ENCODE measurements at regions not wholly inside any gene's neighbourhood (a gene's known extent, or its start where the extent isn't known, plus 50 kb on each side); places are given as distances from the start of the nearest gene placed in this dataset.
"Not testable (repeated sequence)": the region's sequence is repeated elsewhere in the genome, so short reads cannot be mapped to it uniquely, and the experiment has no call there.

DNA sequence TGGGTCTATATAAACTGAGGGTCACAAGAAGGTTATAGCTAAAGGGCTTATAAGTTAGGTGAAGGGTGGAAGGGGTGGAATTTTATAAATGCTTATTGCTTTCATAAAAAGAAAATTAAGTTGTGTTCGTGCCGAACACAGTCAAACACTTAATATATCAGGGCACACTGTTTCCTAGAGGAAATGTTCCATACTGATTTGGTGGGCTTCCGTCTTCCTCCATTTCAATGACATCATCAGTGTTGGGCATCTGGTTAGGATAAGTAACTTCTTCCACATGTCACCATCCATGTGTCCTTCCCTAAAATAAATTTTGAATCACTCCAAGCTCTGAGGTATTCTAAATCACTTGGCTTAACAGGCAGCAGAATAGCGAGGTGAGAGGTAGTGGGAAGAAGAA, 466.4 kb downstream of the MED13L start:
- DNase-seq (ENCODE audit: low read depth), result no peak

DNA sequence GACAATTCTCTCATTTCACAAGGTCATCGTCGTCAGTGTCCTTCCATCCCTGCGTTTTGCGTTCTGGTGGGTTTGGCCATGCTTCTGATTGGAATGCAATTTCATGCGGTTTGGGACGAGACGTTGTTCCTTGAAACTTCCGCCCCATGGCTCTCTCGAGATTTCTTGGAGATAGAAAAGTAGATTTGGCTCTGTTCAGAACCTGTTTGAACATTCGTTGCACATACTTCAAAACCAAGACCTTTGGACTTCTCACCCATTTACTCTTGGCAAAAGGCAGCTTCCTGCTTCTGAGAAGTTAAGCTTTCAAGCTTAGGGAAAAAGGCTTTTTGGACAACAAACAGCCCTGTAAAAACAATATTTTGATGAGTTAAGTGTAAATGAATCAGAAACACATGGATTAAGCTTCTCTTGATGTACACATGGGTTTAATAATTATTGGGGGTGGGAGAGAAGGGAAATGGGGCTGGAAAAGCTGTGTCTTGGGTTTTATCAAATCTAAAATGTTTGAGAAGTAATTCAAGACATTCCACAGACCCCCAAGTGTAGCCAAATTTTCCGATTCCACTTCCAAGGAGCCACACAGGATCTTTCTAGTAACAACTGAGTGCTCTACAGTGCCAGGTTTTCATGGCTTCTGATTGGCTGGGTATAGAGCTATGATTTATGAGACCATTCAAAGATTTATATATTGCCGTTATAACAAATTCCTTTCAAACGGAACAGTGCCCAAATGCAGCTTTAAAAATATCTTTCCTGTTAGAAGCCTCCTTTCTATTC, 467.2 kb downstream of the MED13L start:
- no peak for DNase-seq (ENCODE audit: low read depth)

- DNase-seq (ENCODE audit: low read depth), result no peak
These were observed 471.5 kb downstream of the MED13L start for GRCh38 chr12:115806000-115806399.

GRCh38 chr12:115802767-115803166, 474.7 kb downstream of the MED13L start:
- DNase-seq (ENCODE audit: low read depth), result no peak

- DNase-seq (ENCODE audit: low read depth), result no peak
These were observed 475.6 kb downstream of the MED13L start for GRCh38 chr12:115801871-115802270.

GRCh38 chr12:115799610-115800009, 477.9 kb downstream of the MED13L start:
- no peak for DNase-seq (ENCODE audit: low read depth)

DNA sequence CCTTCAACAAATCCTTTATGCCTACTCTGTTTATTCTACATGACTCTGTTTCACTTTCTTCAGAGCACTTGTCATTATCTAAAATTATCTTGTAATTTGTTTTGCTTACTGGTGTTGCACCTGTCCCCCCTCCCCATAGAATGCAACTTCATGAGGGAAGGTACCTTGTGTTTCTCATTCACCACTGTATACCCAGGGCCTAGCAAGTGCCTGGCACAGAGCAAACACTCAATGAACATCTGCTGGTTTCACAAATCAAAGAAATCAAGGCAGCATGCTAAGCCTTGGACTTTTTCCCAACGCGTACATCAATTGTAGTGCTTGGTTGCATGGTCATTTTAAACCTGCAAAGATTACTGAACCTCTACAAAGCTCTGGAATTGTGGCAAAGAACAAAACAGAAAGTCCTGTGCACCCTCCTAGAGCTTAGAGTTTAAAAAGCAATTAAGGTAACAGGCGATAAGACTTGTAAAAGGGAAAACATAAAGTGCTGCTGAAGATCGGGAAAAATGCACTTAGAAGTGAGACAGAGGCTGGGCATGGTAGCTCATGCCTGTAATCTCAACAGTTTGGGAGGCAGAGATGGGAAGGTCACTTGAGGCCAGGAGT, 479.1 kb downstream of the MED13L start:
- no peak for DNase-seq (ENCODE audit: low read depth)

DNA sequence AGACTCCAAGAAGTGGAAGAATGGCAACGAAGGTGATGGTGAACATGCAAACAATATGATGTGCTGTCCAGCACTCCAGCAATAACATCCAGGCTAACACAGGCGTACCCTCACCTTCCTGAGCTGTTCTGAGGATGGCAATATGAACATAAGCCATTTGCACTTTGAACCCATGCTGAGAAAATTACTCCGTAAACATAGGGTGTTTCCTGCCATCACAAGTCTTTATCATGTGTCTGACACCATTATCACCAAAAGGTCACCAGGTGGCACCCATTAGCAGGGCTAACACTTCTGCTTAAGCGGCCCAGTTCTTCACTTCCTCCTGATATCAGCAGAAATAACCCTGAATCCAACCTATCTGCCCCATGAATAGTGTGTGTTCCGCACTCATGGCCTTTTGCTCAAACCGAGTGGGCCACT, 482.8 kb downstream of the MED13L start:
- no peak for DNase-seq (ENCODE audit: low read depth)

DNA sequence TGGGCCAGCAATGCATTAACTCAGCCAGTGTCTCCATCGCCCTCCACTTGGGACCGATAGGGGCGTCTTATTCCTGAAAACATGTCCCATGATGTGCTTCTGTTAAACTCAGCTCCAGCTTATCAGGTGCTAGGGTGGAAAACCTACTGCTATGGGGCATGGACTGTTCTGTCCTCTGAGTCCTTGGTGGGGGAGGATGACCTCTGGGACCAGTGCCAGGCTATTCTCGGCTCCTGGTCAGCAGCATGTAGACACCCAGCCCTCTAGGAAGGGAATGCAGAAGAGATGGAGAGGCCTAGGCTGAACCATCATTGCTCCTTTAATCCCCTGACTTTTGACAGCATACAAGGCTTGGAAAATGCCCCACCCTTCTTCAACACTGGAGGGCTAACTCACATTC, 486.2 kb downstream of the MED13L start:
- DNase-seq (ENCODE audit: low read depth), result no peak

- DNase-seq (ENCODE audit: low read depth), result no peak
These were observed 487.0 kb downstream of the MED13L start for GRCh38 chr12:115790526-115790925.

GRCh38 chr12:115786490-115786889, 491.0 kb downstream of the MED13L start:
- not testable (repeated sequence) for DNase-seq (ENCODE audit: low read depth)

GRCh38 chr12:115785548-115785947, 491.9 kb downstream of the MED13L start:
- DNase-seq (ENCODE audit: low read depth), result no peak

- DNase-seq (ENCODE audit: low read depth), result no peak
These were observed 501.1 kb downstream of the MED13L start for GRCh38 chr12:115776399-115776798.

GRCh38 chr12:115774148-115774895, 503.2 kb downstream of the MED13L start:
- DNase-seq (ENCODE audit: low read depth), result no peak

DNA sequence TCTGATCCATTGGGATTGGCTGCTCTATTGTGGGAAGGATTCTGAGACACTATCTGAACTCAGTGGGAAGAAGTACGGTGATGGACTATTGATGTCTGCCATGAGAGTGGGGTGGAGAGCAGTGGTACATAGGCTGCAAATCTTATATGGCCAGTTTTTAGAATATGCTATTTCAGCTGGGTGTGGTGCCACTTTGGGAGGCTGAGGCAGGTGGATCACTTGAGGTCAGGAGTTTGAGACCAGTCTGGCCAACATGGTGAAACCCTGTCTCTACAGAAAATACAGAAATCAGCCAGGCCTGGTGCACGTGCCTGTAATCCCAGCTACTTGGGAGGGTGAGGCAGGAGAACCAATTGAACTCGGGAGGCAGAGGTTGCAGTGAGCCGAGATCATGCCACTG, 505.9 kb downstream of the MED13L start:
- DNase-seq (ENCODE audit: low read depth), result no peak

DNA sequence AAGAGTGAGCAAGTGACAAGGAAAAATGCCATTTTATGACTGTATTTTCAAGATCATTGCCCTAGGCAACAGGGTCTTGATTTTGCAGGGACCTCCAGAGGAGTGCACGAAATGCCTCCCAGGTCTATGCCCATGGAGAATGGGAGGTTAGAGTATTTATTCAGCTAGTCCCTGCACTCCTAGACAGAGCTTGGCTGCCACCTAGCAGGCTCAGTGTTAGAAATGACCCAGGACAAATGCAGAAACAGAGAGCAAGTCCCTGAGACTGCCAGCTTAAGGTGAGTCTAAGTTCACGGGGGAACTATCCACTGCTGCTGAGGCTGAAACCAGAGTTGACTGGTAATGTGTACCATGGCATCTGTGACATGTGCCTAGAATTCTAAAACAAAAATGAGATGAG, 506.4 kb downstream of the MED13L start:
- DNase-seq (ENCODE audit: low read depth), result no peak

- no peak for DNase-seq (ENCODE audit: low read depth)
These were observed 506.9 kb downstream of the MED13L start for GRCh38 chr12:115770643-115771042.

DNA sequence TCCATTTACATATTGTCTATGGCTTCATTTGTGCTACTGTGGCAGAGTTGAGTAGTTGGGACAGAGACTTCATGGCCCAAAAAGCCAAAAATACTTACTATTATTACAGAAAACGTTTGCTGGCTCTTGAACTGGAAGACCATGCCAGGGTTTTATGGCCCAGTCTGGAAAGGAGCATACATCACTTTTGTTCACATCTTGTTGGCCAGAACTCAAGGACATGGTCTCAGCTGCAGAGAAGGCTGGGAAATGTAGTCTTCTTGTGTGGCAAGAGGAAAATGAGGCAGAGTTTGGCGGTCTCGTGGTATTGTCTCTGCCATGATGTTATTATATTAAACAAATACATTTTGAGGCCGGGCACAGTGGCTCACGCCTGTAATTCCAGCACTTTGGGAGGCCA, 509.6 kb downstream of the MED13L start:
- DNase-seq (ENCODE audit: low read depth), result no peak

DNA sequence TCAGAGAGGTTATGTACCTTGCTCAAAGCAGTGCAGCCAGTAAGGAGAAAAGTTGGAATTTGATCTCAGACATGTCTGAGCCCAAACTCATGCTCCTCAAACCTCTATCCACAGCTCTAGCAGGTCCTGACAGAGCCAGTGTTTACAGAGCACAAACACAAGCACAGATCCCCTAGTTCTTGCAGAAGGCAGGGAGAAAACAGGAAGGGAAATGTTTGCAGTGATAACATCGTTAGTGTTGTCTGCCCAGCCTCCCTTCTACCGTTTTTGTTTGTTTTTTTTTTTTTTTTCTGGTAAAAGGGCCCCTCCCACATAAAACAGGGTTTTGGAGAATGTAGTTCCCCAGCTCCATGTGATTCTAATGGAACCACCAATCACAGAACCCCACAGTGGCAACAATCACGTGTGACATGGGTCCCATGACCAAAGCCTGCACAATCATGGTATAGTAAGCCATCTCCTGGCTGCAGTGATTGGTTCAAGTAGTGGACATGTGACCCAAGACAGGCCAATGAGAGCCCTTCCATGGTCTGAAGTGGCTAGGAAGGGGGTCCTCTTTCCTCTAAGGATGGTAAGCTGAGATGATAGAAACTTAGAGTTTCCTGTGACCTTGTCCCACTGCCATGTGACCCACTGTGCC, 513.4 kb downstream of the MED13L start:
- DNase-seq (ENCODE audit: low read depth), result no peak

DNA sequence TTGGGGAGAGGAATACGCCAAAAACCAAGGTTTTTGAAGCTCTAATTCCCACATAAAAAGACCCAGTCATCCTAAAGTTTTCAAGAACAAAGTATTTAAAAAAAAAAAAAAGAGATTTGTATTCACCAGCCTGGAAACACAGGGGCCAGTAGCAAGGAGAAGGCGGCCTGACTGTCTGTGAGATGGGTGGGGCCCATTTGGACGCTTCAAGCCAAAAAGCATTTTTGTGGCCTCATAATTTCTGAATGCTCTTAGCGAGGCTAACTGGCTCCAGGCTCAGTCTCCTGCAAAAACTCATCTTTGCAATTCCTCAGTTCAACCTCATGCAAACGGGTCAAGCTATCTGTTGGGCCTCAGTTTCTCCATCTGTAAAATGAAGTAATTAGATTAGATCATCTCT, 514.1 kb downstream of the MED13L start:
- DNase-seq (ENCODE audit: low read depth), result no peak

DNA sequence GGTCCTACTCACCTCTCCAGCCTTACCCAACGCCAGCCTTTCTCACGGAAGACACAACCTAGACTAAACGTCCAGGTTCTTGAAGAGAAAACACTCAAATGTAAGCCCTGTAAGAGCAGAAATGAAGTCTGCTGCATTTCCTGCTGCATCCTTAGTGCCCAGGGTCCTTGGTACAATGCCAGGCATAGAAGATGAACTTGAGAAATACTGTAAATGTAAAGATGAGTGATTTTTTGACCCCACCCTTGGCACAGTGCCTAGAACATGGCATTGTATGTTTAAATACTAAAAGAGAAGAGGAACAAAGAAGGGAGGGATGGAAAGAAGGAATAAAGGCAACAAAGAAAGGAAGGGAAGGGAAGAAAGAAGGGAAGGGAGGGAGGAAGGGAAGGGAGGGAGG, 514.6 kb downstream of the MED13L start:
- DNase-seq (ENCODE audit: low read depth), result no peak

DNA sequence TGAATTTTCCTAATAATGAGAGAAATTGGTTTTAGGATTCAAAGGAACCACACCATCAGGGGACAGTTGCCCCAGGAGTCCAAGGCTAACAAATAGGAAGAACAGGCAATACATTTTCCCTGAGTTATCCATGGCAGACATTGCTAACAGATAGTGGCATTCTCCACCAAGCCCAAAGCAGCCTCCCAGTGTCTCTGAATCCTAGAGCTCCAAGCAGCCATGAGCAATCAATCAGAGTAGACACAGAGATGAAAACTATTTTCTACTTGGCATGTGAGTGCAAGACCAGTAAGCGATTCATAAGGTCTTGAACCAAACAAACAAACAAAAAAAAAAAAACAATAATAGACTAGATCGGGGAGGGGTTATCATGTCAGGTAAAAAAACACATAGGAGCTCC, 515.7 kb downstream of the MED13L start:
- DNase-seq (ENCODE audit: low read depth), result no peak

DNA sequence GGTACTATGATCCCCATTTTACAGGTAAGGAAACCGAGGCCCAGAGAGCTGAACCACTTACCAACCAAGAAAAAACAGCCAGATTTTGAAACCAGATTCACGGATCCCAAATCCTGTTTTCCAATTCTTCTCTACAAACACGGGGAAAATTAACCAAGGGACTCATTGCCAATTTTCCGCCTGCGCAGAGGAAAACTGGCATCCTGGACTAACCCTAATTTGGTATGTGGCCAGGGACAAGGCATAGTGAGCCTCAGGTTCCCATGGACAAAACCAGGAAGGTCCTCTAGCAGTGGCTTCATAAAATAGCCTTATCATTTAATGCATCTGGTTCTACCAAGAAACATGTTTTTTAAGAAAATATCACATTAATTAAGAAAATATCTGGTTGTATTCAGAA, 517.3 kb downstream of the MED13L start:
- DNase-seq (ENCODE audit: low read depth), result no peak
